GM12892 (cell line): ENCODE measurements at regions not wholly inside any gene's neighbourhood (a gene's known extent, or its start where the extent isn't known, plus 50 kb on each side); places are given as distances from the start of the nearest gene placed in this dataset.
A peak's percentile ranks its signal among the peaks of the same experiment; 100 is the strongest.
"Not testable (repeated sequence)": the region's sequence is repeated elsewhere in the genome, so short reads cannot be mapped to it uniquely, and the experiment has no call there.

Experiments
- DNase-seq: peaks from one replicate; pipeline ENCODE4 v3.0.0; 2011; ENCODE audit not compliant: insufficient read length
- FAIRE-seq: peaks from 2 replicates; lab custom pipeline; 2011; peaks lifted over from hg19 to GRCh38; lab: Jason Lieb, UNC
- POLR2A ChIP-seq: IDR thresholded peaks from 2 replicates; pipeline ENCODE4 v1.6.1; 2011; ENCODE audit warnings: low read depth, low read length, control low read depth

DNA sequence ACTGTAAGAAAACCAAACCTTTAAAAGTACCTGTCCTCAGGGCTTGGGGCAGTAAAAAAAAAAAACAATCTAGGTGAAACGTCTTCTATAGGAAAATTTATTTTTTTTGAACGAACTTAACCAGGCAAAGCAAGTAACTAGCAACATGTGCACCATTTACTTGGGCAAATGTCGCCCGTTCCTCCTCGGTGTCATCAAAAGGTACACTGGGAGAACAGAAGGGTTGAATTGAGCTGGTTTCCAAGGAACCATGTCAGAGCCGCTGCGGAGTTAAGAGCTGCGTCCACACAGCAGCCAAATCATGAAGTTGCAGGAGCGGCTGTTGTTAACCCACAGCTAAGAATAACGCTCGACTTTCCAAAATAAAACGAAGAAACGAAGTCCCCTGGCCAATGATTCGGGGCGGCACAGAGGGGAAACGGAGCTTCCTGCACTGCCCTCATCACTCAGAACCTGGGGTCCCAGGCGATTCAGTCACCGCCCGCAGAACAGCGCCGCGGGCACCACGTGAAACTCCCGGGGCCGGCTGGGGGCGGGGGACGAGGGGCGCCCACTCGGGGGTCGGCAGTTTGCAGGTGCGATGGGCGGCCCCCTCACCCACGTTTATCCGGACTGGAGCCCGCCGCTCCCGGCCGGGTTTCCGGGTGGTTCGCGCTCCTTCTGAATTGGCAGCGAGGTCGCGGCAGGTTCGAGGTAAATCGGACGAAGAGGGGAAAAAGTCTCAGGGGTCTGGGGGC lies 53.6 kb upstream of the PLGLB1 start:
- FAIRE-seq, DNase-seq: not testable (repeated sequence)

DNA sequence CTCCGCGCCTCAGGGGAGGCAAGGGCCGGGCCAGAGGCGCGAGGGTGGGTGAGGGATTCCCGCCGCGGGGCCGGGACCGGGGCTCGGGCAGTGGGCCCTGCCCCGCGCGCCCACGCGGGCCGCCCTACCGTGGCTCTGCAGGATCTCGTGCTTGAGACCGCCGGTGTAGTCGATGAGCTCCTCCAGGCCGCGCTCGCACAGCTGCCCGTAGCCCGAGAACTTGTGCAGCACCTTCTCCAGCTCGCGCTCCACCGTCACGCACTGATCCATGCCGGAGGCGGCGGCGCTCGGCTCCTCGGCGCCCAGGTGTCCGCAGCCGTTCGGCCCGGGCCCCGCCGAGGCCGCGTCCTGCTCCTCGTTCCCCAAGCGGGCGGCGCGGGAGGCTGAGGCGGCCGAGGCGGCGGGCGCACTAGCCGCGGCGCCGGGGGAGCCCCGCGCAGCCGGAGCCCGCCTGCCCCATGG lies 54.2 kb upstream of the PLGLB1 start:
- DNase-seq, FAIRE-seq: not testable (repeated sequence)

DNA sequence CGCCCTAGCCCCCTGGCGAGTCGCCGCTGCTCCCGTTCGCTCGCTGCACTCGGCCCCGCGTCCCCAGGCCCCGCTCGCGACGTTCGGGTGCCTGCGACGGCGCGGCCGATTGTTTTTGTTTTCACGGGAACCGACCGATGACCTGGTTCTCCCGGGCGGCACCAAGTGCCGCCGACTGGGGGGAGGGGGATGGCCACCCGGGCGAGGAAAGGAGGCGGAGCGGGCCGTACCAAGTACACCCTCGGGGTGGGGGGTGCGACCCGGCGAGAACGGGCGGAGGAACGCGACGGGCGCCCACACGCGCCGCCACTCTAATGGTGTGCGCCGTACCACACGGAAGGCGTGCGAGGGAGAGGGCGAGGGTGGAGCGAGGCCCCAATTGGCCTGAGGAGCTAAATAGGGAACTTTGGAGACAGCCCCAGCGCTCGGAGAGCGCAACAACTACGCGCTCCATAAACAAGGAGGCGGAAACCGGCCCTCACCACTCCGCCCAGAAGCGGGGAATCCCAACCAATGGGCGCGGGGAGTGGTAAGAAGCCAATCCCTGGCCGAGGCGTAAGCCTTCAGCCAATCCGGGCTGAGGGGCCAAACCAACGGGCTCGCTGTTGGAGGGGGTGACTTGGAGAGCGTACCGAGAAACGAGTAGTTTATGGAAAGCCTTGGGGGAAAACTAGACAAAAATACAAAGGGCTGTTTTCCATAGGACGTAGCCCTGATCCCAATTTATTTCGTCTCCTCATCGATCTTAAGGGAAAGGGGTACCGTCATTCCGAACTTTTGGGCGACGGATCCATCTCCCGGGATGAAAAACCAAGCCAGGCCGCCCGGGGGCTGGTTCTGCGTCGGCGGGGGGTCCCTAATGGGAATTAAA lies 54.8 kb upstream of the PLGLB1 start:
- DNase-seq (peak; percentile 21), FAIRE-seq (peak; percentile 99)
- peak; percentile 64; the same call in 1 of the 2 replicates for TF ChIP-seq POLR2A

DNA sequence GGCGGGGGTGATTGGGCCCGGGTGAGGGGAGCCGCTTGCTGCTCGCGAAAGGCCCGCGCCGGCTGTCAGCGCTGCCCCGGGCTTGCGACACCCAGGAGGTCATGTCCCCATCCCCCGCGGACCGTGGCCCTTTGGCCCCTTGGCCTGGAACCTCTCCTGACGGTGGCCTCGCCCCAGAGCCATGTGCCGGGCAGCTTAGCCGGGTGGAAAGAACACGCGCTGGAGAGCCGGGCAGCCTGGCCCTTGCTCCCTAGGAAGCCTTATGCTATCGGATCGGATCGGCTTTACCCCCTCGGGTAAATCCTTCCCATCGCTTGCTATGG lies 55.4 kb upstream of the PLGLB1 start:
- FAIRE-seq, result peak; percentile 82
- not testable (repeated sequence) for DNase-seq

DNA sequence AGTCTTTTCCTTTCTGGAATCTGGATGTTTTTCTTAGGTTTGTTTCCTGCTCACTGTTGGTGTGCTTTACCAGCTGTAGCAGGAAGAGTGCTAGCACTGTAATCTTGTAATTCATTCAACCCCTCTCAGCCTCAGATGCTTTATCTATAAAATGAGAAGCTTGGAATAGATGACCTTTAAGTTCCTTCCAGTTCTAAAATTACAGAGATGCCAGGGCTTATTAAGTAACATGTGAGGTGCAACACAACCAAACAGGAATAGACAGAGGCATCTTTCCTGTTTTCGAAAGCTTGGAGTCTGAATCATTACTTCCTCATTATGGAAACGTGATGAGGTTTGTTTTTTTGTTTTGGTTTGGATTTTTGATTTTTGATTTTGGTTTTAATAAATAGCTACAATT lies 60.1 kb upstream of the PLGLB1 start:
- DNase-seq, FAIRE-seq: not testable (repeated sequence)

DNA sequence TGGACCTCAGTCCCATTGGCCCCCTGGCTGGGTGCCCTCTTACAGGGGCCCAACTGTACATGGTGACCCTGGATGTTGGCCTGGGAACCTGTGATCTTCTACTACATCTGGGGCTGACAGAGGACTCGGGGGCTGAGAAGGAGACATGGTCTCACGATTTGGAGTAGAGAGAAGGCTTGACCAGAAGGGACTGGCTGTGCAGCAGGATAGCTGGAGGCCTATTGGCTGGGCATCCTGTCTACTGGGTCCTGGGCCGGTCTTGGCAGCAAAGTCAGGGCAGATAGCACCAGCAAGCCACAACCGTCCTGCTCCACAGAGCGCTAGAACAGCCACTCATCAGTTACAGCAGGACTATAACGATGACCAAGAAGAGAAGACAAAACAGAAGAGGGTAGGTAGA lies 66.4 kb upstream of the PLGLB1 start:
- not testable (repeated sequence) for DNase-seq, FAIRE-seq

DNA sequence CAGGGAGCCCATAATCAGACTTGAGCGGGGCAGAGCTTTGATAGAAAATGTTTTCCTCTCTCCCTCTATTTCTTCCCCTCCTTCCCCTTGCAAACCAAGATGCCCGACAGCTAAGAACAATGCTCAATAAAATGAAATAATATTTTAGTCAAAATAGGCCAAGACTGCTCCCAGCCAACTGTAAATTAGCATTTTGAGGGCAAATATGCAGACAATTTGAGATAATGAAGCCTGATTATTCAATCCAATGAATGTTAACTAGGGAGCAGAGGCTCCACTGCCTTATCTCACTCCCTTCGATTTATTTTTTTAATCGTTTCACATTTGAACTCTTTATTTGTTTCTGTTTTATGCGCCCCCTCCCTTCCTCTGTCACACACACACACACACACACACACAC lies 67.8 kb upstream of the PLGLB1 start:
- not testable (repeated sequence) for DNase-seq, FAIRE-seq

DNA sequence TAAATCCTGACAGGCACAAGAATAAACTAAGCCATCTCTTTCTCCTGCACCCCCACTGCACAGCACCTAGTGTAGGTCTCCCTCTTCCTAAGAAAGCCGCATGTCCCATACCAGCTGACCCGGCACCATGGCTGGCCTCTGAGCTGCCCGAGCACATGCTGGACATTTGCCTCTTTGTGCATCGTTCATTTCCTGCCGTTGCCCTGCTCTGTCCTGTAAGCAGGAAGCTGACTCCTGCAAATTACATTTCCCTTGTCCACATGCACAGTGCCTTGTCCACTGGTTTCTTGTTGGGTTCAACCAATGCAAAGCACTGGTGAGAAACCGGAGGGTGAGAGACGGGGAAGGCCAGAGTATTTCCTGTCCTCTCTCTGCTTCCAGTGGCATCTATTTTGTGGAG lies 71.6 kb upstream of the PLGLB1 start:
- not testable (repeated sequence) for FAIRE-seq

DNA sequence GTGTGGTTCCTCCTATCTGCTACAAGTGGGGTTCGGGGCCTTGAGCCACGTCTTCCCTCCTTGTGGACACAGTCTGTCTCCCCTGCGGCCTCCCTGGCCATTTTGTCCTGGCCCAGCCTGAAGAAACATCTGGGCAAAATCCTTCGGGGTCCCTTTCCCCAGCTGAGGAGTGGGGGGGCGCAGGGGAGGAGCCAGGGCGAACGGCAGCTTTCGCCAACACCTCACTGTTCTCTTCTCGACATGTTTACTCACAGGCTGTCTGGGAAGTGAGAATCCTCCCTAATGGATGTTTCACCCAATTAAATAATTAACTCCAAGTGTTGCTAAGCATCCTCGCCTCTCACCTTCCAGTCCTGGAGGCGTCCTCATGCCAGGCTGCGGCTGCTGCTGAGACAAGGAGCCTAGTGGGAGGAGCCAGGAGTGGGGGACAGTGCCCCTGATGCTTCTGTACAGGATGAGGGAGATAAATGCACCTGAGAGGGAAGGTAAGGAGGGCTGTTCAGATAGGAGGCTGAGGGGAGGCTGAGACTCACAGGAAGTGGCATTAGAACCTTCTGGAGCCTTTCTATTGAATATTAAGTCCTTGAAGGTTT lies 72.4 kb upstream of the PLGLB1 start:
- not testable (repeated sequence) for DNase-seq, FAIRE-seq

More for the DNA sequence above, 71.6 kb upstream of the PLGLB1 start:
- not testable (repeated sequence) for DNase-seq

DNA sequence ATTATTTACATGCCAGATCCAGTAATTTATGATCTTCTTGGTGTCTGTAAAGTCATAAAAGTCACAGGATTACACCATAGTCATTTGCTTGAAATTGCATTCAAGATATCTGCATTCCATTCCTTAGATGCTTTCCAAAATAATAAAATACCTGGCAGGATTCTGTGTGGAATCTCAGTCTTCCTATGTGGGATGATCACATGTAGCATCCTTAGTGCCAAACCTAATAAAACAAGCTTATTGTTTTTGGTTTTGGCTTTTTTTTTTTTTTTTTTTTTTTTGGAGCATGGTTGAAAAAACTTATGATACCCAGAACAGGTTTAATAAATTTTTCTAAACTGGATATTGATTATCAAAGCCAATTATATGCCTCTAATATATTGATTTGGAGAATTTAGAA lies 74.2 kb upstream of the PLGLB1 start:
- FAIRE-seq, DNase-seq: not testable (repeated sequence)

DNA sequence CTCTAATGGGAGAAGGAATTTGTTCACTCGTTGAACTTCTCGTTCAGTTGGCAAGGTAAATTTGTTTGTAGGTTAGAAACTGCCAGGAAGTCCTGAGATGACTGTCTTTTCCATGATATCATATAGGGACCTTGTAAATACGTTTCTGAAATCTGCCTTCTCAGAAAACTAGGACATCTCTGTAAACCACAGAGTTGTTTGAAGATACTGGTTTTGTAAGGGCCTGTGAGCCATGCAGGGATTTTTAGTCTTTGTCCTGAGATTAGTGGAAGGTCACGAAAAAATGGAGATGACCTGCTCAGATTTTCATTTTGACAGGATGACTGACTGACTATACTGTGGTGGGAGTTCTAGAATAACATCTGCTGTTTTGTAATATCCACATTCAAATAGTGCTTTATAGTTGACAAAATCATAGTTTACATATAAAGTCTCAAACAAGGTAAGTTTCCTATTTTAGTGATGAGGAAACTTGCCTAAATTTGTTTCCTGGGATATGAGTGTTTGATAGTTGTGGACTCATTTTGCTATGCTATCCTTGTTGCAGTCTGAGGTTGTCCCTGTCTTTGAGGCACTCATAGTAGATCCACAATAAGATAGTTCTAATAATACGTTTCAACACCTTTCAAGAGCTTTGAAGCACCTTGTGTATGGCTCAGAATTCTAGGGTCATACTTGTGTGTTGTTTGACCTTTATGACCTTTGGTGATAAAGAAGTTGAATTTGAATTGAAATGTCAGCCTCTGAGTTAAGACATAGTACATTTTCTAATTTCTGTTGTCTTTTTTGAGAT lies 107.3 kb upstream of the PLGLB1 start:
- not testable (repeated sequence) for FAIRE-seq, DNase-seq

DNA sequence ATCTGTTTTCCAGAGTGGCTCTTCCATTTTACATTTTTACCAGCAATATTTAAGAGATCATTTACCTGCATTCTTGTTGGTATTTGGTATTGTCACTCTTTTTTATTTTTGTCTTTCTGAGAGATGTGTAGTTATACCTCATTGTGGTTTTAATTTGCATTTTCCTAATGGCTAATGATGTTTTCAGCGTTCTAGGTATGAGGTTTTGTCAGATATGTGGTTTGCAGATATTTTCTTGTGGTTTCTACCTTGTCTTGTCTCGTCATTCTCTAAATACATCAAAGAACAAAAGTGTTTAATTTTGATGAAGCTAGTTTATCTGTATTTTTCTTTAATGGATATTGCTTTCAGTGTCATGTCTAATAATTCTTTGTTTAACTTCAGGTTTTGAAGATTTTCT lies 110.9 kb upstream of the PLGLB1 start:
- FAIRE-seq, DNase-seq: not testable (repeated sequence)

DNA sequence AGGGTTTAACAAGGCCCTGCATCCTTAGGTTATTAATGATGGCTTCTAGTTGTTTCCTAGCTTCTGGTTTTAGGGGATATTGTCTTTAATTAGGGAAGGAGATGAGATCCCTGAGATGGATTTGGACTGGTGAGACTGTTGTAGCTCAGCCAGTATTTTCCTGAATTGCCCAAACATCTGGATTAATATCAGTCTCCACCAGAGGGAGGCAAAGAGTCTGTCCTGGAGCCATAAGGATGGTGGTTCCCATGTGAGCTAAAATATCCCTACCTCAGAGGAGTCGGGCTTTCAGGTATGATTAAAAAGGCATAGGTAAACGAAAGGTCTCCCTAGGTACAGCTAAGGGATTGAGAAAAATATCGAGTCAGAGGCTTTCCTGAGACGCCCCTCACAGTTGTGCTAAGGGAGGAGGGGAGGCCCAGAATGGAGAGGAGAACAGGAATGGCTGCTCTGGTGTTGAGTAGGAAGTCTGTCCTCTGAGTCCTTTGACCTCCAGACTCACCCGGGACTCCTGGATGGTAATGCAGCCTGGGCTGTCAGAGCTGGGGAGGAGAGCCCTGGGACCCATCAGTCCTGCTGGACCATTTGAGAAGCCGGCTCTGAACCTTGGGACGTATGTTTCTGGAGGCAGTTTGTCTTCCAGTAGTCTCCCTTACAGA lies 130.3 kb upstream of the PLGLB1 start:
- DNase-seq, FAIRE-seq: not testable (repeated sequence)

DNA sequence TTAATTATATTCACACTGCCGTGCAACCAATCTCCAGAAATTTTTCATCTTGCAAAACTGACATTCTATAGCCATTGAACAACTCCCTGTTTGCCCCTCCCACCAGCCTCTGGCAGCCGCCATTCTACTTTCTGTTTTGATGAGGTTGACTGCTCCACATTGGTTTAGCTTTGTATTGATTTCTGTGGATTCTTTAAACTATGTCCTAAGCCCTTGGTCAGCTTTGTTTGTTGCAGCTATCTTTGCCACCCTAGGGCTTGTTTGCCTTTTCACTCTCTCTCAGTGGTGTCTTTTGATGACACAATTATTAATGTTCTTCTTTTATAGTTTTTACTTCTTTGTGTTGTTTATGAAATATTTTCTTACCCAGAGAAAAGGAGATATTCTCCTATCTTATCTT lies 152.8 kb upstream of the PLGLB1 start:
- not testable (repeated sequence) for FAIRE-seq, DNase-seq

DNA sequence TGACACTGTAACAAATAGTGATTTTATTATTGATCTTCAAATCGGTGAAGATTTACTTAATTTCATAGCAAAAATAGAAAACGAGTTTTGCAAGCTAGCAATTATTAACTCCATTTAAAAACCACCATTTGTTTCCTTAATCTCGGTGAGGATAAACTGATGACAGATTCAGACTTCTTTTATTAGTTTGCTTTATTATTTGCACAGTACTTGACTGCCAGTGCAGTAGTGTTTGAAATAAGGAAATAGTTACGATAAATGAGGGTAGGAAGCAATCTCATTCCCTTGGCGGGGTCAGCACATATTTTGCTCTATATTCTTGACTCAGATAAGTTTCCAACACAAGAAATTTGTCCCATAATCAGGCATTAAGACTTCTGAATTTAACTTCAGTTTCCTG lies 161.7 kb upstream of the PLGLB1 start:
- FAIRE-seq, result not testable (repeated sequence)

DNA sequence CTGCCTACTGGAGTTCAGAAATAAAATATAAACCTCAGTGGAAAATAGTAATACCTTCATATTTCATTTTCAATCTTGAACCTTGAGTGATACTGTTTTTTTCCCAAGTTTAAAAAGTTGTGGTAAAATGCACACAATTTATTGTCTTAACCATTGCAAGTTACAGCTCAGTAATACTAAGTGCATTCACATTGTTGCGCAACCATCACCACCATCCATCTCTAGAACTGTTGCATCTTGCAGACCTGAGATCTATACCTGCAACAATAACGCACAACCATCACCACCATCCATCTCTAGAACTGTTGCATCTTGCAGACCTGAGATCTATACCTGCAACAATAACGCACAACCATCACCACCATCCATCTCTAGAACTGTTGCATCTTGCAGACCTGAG lies 162.6 kb upstream of the PLGLB1 start:
- not testable (repeated sequence) for FAIRE-seq, DNase-seq

More for the DNA sequence above, 161.7 kb upstream of the PLGLB1 start:
- not testable (repeated sequence) for DNase-seq

DNA sequence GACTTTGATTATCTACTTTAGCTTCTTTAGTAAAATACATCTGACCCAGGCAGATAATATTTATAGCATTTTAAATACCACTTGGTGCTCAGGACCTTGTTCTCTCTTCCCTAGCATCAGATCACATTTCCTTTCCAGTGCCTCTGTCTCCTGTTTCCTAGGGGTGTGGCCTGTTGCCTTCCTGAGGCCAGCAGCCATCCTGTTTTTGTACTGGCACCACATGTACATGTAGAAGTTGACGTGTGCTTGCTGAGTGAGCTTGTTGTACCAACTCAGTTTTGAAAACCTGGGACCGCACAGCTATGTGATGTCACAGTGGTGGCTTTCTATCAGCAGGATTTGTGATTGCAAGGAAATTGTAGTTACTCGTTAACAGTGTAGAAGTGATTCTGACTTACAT lies 167.6 kb upstream of the PLGLB1 start:
- not testable (repeated sequence) for FAIRE-seq

DNA sequence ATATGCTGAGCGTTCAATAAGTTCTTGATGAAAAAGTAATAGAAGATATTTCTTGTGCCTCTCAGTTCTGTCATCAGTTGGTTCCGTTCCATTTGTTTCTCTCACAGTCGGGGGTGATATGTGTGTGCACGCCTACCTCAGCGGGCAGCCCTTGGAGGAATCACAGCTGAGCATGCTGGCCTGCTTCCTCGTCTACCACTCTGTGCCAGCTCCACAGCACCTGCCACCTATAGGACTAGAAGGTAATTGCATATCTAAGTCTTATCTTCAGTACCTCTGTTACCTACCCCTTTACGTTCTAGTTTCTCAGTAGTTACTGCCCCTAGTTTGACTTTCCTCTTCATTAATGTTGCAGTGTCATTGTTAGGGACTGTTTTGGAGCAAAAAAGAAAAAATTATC lies 171.7 kb upstream of the PLGLB1 start:
- peak; percentile 87 for FAIRE-seq

More for the DNA sequence above, 167.6 kb upstream of the PLGLB1 start:
- DNase-seq, result not testable (repeated sequence)

More for the DNA sequence above, 171.7 kb upstream of the PLGLB1 start:
- not testable (repeated sequence) for DNase-seq
